HG03378 (cell line): ENCODE measurements at regions not wholly inside any gene's neighbourhood (a gene's known extent, or its start where the extent isn't known, plus 50 kb on each side); places are given as distances from the start of the nearest gene placed in this dataset.
"Not testable (repeated sequence)": the region's sequence is repeated elsewhere in the genome, so short reads cannot be mapped to it uniquely, and the experiment has no call there.

Source experiments
- ATAC-seq: cut with Tn5 transposase; IDR thresholded peaks from one replicate; pipeline ENCODE4 v1.9.1; 2021; ENCODE audit warnings: mild to moderate bottlenecking, moderate library complexity; ENCODE audit not compliant: unreplicated experiment

DNA sequence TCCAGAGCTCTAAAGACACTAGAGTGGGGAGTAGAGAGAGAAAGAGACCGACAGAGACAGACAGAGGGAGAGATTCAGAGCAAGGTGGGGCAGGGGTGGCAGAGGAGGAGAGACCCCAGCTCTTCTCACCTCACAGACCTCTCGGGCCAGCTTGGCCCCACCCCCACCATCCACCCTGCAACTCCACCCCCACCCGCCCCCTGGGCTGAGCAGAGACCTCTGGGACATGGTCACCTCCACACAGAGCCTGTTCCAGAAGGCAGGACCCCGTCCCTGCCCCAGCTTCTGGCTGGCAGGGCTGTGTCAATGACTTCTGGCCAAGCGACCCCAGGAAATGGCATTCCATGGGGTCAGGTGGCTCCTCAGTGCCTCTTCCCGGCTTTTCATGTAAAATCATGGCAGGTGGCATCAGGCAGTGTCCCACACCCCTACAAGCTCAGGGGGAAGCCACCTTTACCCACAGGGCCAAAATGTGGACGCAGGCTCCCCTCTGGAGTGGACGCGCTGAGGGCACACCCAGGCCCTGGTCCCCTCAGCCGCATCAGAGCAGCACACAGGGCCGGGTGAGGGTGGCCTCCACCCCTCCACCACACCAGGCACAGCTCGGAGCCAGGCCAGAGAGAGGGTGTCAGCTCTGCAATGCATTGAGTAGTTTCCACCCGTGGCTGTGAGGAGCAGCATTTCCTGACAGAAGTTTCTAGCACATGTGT is 131.2 kb upstream of the LPCAT1 start:
- ATAC-seq, result no peak

DNA sequence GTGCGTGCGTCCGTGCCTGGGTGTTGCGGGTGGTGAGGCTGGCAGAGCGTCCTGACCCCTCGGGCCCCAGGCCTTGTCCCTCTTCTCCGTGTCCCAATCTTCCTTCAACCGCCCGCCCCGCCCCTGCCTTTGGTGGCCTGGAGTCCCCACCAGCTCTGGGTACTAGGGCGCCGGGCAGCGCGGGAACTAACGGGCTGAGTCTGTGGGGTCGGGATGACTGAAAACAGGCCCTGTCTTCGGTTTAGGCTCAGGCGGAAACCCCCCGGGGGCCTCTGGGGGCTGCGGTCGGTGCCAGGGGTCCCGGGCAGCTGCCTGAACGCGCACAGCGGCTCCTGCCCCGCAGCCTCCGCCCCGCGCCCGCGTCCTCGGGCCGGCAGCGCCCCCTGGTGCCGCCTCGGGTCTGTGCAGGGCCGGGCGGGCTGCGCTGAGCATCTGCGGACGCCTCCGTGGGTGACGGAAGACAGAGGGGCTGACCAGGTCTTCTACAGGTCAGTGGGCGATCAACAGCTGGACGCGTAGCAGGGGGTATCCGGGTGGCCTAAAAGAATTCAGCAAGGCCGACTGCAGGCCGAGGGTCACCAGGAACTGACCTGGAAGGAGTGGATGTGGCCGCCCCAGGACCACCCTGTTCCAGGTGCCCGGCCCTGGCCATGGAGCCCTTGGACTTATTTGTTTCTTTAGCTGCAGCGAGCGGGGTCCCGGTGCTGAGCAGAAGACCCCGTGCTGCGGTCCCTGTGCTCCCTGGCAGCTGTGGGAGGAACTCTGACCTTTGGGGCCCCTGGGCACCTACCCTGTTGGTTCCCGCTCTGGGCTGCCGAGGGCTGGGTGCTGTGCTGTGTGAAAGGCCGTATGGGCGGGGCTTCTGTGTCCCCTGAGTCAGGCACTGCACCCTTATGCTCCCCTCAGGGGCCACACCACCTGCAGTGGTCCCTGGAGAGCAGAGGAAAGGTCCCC is 130.2 kb upstream of the LPCAT1 start:
- peak; percentile 52 for ATAC-seq

DNA sequence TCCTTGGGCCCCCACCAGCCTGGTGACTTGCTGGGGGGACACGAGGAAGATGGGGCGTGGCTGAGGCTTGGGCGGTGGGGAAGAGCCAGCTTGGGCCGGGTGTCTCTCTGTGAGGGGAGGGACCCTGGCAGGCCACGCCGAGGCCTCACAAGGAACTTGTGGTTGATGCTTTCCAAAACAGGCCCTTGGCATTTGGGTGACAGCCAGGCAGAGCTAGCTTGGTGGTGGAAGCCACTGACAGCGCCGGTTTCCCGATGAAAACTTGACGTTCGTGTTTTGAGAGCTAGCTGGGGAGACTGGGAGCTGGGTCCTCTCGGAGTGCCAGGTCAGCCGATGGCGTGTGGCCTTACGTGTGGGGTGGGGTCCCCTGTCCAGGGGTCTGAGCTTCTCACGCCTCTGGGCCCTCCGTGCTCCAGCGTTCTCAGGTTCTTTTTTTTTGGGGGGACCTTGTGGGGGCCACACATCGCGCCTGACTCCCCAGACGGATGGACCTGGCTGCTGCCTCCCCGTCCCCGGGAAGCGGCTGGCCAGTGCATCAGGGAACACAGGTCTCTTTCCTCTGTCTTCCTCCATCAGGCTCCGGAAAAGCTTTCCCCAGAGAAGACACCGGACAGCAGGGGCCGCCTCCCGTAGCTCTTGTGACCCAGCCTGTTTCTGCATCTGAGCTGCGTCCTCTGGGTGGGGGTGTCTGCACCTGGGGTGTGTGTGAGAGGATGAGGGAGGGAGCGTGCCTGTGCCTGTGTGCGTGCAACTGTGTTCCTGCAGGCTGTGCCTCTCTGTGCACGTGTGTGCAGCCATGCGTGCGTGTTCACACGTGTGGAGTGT is 129.3 kb upstream of the LPCAT1 start:
- ATAC-seq, result peak; percentile 33

DNA sequence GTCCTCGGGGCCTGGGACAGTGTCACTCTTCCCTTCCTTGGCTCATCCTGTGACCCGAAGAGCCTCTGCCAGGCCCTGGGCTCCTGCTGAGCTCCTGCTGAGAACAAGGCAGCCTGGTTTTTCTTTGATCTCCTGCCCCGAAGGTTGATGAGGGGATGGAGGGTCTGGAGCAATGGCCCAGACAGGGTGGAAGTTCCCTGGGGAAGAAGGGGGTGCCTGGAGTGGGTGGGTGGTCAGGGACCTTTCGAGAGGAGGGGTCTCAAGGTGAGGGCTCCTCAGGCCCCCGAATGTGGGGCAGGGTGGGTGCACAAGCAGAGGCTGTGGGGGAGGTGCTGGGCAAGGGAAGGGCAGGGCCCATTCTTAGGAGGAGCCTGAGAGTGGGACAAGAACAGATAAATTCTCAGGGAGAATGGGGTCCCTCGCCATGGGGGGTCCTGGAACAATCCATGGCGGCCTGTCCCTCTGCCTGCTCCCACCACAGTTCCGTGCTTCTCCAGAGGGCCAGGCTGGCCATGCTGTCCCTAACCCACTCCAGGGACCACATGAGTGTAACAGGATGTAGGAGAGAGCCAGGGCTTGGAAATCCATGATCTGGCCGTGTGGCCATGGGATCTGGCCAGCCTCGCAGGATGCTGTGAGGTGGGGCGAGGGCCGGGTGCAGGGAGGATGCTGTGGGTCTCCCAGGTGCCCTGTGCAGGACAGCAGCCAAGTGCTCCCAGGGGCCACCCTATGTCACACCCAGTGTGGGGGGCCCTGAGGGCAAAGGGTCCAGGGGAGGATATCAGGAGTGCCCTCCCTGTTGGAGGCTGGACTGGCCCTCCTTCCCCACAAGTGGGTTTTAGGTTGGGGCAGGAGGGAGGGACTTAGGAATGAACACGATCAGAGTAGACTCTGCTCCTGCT is 128.5 kb upstream of the LPCAT1 start:
- ATAC-seq, result no peak

DNA sequence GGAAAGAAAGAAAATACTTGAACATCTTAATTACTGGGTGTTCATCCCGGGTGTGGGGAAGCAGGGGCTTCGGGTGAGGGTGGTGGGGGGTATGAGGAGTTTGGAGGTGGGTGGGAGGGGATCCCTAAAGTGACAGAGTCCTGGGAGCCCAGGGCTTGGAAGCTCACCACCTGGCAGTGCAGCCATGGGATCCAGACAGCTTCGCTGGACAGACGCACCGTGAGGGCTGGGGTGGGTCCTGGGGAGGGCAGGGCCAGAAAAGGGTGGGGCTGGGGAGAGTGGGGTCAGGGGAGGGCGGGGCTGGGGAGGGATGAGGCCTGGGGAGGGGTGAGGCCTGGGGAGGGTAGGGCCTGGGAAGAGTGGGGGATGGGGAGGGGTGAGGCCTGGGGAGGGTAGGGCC is 127.5 kb upstream of the LPCAT1 start:
- ATAC-seq, result no peak

DNA sequence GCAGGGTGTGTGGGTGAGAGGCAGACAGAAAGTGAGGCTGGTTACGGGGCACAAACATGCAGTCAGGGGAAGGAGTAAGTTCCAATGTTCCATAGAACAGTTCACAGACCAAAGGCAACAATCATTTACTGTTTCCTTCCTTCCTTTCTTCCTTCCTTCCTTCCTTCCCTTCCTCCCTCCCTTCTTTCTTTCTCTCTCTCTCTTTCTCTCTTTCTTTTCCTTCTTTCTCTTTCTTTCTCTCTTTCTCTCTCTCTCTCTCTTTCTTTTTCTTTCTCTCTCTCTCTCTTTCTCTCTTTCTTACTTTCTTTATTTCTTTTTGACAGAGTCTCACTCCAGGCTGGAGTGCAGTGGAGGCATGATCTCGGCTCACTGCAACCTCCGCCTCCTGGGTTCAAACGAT is 125.8 kb upstream of the LPCAT1 start:
- ATAC-seq, result no peak

DNA sequence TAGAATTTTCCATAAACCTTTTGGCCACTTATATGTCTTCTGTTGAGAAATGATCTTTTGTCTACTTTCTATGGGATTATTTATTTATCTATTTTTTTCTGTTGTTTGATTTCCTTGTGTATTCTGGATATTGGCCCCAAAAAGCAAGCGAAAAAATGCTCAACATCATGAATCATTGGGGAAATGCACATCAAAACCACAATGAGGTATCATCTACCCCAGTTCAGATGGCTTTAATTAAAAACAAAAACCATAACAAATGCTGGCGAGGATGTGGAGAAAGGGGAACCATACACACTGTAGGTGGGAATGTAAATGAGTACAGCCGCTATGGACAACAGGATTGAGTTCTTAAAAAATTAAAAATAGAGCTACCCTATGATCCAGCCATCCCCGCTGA is 125.0 kb upstream of the LPCAT1 start:
- no peak for ATAC-seq

DNA sequence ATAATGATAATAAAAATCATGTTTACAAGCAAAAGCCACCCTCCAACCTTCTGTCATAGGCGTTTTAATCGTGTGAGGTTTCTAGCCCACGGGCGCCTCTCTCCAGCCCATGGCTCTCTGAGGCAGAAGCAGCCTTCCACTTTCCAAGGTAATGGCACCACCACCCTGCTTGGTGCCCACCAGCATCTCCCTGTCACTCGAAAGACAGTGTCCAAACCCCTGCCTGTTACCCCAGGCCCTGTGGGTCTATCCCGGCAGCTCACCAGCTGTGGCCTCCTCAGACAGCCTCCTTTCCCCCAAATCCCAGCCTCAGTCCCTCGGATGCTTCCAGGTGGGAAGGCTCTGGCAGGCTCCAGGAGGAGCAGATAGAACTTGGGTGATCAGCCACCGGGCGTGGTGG is 123.8 kb upstream of the LPCAT1 start:
- ATAC-seq, result no peak

DNA sequence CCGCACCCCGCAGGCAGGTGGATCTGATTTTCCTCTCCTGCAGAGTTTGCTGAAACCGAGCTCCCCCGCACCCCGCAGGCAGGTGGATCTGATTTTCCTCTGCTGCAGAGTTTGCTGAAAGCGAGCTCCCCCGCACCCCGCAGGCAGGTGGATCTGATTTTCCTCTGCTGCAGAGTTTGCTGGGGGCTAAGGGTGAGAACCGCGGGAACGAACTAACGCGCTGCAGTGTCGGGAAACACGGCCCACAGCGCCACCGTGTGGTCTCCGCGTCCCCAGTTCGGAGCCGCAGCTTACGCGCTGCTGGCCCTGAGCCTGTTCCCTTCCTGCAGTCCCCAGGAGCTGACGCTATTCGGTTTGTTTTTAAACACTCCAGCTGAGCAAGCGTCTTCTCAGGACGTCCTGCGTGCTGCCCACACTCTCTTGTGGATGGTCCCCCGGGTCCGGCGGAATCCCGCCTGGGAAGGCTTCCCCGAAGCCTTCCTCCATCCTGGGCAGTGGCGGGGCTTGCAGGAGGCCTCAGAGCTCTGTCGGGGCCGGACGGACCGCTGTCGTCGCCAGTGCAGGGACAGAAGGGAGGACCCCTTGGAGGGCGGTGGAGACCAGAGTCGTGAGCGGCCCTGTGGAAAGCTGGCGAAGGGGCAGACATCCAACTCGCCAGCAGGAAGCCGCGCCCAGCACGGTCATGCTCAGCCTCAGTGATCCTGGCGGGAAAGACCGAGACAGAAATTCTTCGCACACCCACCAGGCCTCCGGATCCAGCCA is 121.2 kb upstream of the LPCAT1 start:
- ATAC-seq, result no peak

DNA sequence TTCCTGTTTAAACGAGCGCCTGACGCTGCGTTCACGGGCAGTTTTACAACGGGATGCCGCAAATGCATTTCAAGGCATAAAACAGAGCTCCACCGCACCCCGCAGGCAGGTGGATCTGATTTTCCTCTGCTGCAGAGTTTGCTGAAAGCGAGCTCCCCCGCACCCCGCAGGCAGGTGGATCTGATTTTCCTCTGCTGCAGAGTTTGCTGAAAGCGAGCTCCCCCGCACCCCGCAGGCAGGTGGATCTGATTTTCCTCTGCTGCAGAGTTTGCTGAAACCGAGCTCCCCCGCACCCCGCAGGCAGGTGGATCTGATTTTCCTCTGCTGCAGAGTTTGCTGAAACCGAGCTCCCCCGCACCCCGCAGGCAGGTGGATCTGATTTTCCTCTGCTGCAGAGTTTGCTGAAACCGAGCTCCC is 120.6 kb upstream of the LPCAT1 start:
- not testable (repeated sequence) for ATAC-seq

DNA sequence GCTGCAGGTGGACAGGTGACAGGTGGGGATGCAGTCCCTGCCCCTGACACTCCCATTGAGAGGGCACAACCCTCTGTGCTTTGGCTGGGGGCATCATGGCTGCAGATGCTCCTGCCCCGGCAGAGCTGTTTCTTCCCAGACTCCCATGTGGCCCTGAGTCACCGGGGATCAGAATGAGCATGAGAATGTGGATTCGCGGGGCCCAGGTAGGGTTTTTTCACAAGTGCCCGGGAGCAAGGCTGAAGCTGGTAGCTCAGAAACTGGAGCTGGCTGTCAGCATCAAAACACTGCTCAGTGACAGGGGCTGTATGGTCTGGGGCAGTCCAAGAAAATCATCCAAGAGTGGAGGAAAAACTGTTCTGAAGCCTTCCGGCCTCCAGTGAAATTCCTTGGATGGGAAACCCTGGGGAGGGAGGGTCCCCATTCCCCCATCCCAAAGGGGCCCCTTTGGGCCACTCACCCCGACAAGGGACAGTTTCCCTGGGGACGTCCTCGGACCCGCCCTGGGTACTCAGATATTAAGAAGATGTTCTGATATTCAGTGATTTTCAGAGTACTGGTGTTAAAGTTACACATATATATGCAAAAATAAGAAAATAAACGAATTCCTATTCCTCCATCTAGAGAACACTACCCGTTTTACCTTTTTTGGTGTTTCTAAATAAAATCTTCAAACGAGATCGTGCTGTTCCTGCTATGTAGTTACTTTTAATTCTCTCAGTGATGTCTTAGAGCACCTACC is 120.1 kb upstream of the LPCAT1 start:
- ATAC-seq, result no peak

DNA sequence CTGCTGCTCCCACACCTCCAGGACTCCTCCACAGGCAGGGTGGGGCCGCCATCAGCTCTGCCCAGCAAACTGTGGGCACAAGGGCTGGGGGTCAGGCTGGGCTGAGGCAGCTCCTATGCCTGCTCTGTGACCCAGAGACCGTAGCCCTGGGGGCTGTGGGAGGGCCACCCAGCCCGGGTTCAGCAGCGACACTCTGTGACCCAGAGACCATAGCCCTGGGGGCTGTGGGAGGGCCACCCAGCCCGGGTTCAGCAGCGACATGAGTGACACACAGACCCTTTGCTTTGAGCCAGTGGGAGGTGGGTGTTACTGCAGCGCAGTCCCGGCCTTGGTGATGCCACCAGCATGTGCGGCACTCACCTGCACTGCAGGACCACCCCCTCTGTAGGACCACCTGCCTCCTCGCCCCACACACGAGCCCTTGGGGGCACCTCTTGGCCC is 118.9 kb upstream of the LPCAT1 start:
- ATAC-seq, result no peak

DNA sequence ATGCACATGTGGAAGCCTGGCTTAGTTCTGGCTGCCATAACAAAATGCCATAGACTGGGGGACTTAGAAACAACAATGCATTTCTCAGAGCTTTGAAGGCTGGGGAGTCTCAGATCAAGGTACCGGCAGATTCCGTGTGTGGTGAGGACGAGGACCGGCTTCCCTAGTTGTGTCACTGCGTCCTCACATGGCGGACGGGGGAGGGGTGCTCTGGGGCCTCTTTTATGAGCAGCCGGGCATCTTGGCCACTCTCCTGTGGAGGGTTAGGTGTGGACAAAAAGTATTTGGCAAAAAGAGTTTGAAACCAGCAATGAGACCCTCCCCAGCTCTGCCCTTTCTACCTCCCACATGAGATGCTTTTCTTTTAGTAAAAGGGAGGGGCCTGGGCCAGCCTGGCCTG is 118.5 kb upstream of the LPCAT1 start:
- ATAC-seq, result no peak

DNA sequence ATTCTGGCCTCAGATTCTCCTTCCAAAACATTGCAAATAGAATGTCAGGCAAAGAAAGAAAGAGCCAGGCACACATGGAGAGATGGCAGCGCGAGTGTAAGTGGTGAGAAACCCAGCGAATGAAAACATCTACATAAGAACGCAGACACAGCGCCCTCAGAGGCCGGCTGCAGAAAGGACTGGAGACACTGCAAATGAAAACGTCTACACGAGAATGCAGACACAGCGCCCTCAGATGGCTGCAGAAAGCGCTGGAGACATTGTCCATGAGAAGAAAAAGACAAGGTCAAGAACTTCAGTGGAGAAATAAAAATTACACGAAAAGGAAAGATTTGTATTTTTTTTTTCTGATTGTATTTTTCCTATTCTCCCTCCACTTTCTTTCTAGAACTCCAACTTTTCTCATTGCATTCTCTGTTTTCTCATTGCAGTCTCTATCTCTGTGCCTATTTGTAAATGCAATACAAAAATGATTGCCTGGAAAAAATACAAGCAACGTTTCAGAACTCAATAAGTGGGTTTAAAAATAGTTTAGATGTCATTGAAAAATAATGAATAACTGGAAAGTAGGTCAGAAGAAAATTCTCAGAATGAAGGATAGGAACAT is 117.9 kb upstream of the LPCAT1 start:
- ATAC-seq, result peak; percentile 91

DNA sequence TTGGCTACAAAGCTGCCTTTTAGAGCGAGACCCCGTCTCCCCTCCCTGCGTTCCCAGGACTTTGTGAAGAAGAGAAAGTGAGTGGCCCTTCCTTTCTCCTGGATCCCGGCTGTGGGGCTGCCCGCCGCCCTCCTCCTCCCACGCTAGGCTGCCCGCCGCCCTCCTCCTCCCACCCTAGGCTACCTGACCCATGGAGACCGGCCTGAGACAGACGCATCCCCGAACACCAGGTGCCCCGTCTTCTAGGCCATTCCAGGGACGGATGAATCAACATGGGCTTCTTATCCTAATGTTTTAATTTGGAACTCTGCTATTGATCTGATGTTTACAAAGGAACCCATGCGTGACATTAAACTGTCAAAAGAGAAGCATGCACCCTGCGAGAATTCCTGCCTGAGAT is 117.3 kb upstream of the LPCAT1 start:
- ATAC-seq, result no peak

DNA sequence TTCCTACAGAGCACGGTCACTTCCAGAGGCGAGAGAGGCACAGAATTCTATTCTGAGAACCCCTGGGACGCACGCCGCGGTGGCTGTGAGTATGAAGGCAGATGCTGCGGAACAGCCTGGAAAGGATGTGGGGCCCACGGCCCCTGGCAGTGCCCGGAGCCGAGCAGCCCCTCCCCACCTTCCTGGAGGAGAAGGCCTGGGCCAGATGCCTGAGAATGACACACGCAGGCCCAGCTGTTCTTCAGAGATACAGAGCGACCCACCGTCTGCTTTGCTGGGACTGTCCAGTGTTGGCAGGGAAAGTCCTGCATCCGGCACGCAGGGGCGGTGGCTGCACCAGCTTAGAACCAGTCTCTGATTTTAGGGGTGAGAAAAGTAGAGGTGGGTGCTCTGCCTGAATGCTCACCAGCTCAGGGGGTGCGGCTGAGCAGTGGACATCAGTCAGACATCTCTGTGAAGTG is 116.7 kb upstream of the LPCAT1 start:
- no peak for ATAC-seq

DNA sequence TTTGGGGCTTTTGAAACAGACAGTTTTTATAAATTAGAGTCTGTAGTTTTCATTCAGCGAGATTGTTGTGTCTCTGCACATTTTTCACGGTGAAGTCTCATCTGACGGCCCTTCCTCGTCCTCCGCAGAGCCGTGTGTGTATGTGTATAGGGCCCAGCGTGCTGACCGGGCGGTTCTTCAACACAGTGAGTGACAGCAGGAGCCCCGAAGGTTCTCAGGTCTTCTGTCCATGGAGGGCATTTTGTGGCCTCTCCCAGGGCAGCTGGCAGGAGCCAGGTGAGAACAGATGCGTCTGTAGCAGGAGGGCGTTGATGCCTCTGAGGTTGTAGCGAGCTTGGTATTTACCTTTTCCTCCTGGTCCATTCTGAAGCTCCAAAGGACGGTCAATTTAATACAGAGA is 116.0 kb upstream of the LPCAT1 start:
- ATAC-seq, result no peak

DNA sequence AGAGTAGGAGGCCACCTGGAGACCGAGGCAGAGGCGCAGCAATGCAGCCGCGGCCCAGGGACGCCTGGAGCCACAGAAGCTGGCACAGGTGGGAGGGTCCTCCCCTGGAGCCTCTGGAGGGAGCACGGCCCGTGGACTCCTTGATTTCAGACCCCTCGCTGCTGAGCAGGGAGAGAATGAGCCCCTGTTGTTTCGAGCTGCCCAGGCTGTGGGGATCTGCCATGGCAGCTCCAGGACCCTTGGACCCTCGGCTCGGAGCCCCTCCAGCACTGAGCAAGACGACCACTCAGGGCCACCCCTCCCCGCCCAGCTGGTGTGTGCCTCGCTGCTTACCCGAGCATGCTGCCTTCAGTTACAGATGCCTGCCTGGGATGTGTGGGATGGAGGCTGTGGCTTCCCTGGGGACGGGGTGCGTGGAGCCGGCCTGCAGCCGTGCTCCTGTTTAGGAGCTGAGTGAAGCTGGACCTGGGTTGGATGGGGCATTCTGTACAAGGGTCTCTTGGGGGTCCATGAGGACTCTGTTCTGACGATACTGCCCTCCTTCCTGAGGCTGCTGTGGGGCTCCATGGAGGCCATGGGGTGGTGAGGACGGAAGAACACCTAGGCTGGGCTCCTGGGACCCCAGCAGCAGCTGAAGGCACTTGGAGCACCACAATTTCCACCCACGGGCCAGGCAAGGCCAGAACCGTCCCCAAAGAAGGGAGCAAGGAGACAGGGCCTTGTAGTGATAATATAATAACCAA is 115.1 kb upstream of the LPCAT1 start:
- no peak for ATAC-seq
